HEK293 (cell line): ENCODE measurements at regions not wholly inside any gene's neighbourhood (a gene's known extent, or its start where the extent isn't known, plus 50 kb on each side); places are given as distances from the start of the nearest gene placed in this dataset.

ENCODE experiments used
- CTCF ChIA-PET: fragments of 350-600 bp; formaldehyde crosslinking; extraction: SDS; loops from one replicate; lab custom pipeline; 2021; ENCODE audit warnings: antibody characterized with exemption; lab: Yijun Ruan, JAX
- POLR2A ChIA-PET: fragments of 300-600 bp; formaldehyde crosslinking; extraction: SDS; loops from one replicate; lab custom pipeline; 2020; ENCODE audit warnings: antibody characterized with exemption, inconsistent platforms; lab: Yijun Ruan, JAX
- H3K27ac ChIP-seq: fragments of 200-500 bp; sonication (Bioruptor generic); 2 replicates; pipeline ENCODE4 v1.5.1; 2014; ENCODE audit warnings: low read depth, low read length, control low read depth, inconsistent platforms; ENCODE audit errors: extremely low read depth
- H3K36me3 ChIP-seq, 2 experiments: fragments of 200-500 bp in 1 of 2; sonication (Bioruptor generic) in 1 of 2; 1 replicate in 1 of 2; 2 replicates in 1 of 2; pipeline ENCODE4 v1.5.1; 2014 to 2017; ENCODE audit warnings: inconsistent platforms in 2 of 2, low read length in 2 of 2; ENCODE audit not compliant: control insufficient read depth in 2 of 2, insufficient read depth in 1 of 2
- H3K4me1 ChIP-seq: fragments of 200-500 bp; sonication (Bioruptor generic); 2 replicates; pipeline ENCODE4 v1.5.1; 2014; ENCODE audit warnings: mild to moderate bottlenecking, low read length, inconsistent platforms; ENCODE audit not compliant: control insufficient read depth, insufficient read depth
- H3K4me3 ChIP-seq: 2 replicates; pipeline ENCODE4 v1.5.1; 2011; ENCODE audit warnings: low read depth, mild to moderate bottlenecking, control low read depth, low read length, moderate library complexity
- H3K9me3 ChIP-seq: fragments of 200-500 bp; sonication (Bioruptor generic); 2 replicates; pipeline ENCODE4 v1.5.1; 2014; ENCODE audit warnings: low read depth, low read length, inconsistent platforms; ENCODE audit not compliant: control insufficient read depth, insufficient read depth
- GLIS2 ChIP-seq: fragments of 450-650 bp; formaldehyde crosslinking; IDR thresholded peaks from 2 replicates; pipeline ENCODE4 v1.5.1; 2016; ENCODE audit warnings: missing biosample characterization, missing genetic modification characterization
- PRDM10 ChIP-seq: fragments of 450-650 bp; formaldehyde crosslinking; IDR thresholded peaks from 2 replicates; pipeline ENCODE4 v1.5.1; 2016; ENCODE audit warnings: missing biosample characterization, missing genetic modification characterization
- PRDM6 ChIP-seq: fragments of 450-650 bp; formaldehyde crosslinking; IDR thresholded peaks from 2 replicates; pipeline ENCODE4 v1.5.1; 2017; ENCODE audit warnings: missing biosample characterization, missing genetic modification characterization
- SETDB1 ChIP-seq: IDR thresholded peaks from one replicate; pipeline ENCODE4 v1.6.1; 2017; ENCODE audit warnings: mild to moderate bottlenecking, low read length, moderate library complexity, mixed read lengths; ENCODE audit not compliant: insufficient read length
- YY2 ChIP-seq: fragments of 450-650 bp; formaldehyde crosslinking; IDR thresholded peaks from 2 replicates; pipeline ENCODE4 v1.5.1; 2016; ENCODE audit warnings: missing biosample characterization, missing genetic modification characterization
- ZBTB20 ChIP-seq: fragments of 450-650 bp; formaldehyde crosslinking; IDR thresholded peaks from 2 replicates; pipeline ENCODE4 v1.5.1; 2016; ENCODE audit warnings: missing biosample characterization, missing genetic modification characterization
- ZBTB6 ChIP-seq: fragments of 450-650 bp; formaldehyde crosslinking; IDR thresholded peaks from 2 replicates; pipeline ENCODE4 v1.5.1; 2017; ENCODE audit warnings: missing biosample characterization, missing genetic modification characterization
- ZFP37 ChIP-seq: fragments of 450-650 bp; formaldehyde crosslinking; IDR thresholded peaks from 2 replicates; pipeline ENCODE4 v1.5.1; 2016; ENCODE audit warnings: missing biosample characterization, missing genetic modification characterization
- ZNF155 ChIP-seq: fragments of 450-650 bp; formaldehyde crosslinking; IDR thresholded peaks from 2 replicates; pipeline ENCODE4 v1.5.1; 2016; ENCODE audit warnings: missing biosample characterization, missing genetic modification characterization
- ZNF24 ChIP-seq: fragments of 450-650 bp; formaldehyde crosslinking; IDR thresholded peaks from 2 replicates; pipeline ENCODE4 v1.5.1; 2016; ENCODE audit warnings: missing biosample characterization, missing genetic modification characterization
- ZNF274 ChIP-seq, 2 experiments: fragments of 200-500 bp in 1 of 2; fragments of 450-650 bp in 1 of 2; sonication (Bioruptor generic) in 1 of 2; formaldehyde crosslinking in 1 of 2; IDR thresholded peaks; 2 replicates each; pipeline versions ENCODE4 v1.5.1 to v1.6.1; 2014 to 2016; ENCODE audit warnings: borderline replicate concordance in 1 of 2, inconsistent platforms in 1 of 2, low read length in 1 of 2, missing biosample characterization in 1 of 2, missing genetic modification characterization in 1 of 2
- ZNF335 ChIP-seq: fragments of 450-650 bp; formaldehyde crosslinking; conservative IDR thresholded peaks from 2 replicates; pipeline ENCODE4 v1.5.1; 2016; ENCODE audit warnings: missing biosample characterization, missing genetic modification characterization
- ZNF518A ChIP-seq: fragments of 450-650 bp; formaldehyde crosslinking; conservative IDR thresholded peaks from 2 replicates; pipeline ENCODE4 v1.5.1; 2016; ENCODE audit warnings: low read depth, missing biosample characterization, missing genetic modification characterization
- ZNF600 ChIP-seq: fragments of 450-650 bp; formaldehyde crosslinking; IDR thresholded peaks from 2 replicates; pipeline ENCODE4 v1.5.1; 2016; ENCODE audit warnings: missing biosample characterization, missing genetic modification characterization
- ZNF621 ChIP-seq: fragments of 450-650 bp; formaldehyde crosslinking; IDR thresholded peaks from 2 replicates; pipeline ENCODE4 v1.5.1; 2017; ENCODE audit warnings: missing biosample characterization, missing genetic modification characterization
- ZNF629 ChIP-seq: fragments of 450-650 bp; formaldehyde crosslinking; IDR thresholded peaks from 2 replicates; pipeline ENCODE4 v1.5.1; 2017; ENCODE audit warnings: missing biosample characterization, missing genetic modification characterization
- ZNF701 ChIP-seq: fragments of 450-650 bp; formaldehyde crosslinking; IDR thresholded peaks from 2 replicates; pipeline ENCODE4 v1.5.1; 2016; ENCODE audit warnings: missing biosample characterization, missing genetic modification characterization

GRCh38 chr18:22346953-22347605 is 70.6 kb downstream of the CTAGE1 start (continued):
- TF ChIP-seq GLIS2 (tag by site-specific recombination) = no peak; the same call in 1 of the 2 replicates
- TF ChIP-seq PRDM10 (tag by site-specific recombination) = peak; percentile 97
- no peak for TF ChIP-seq SETDB1
- no peak for TF ChIP-seq YY2
- TF ChIP-seq ZNF24 (tag by site-specific recombination) = no peak
- no peak for TF ChIP-seq ZNF701 (tag by site-specific recombination)
- TF ChIP-seq ZNF518A (tag by site-specific recombination) = no peak
- TF ChIP-seq ZNF629 (tag by site-specific recombination) = 0 out of 2 replicates have a peak, but pooled peaks have one; percentile 25
- TF ChIP-seq ZNF335 = peak; percentile 64
- TF ChIP-seq ZNF274 (IDR thresholded peaks at IDR 0.05; ENCODE audit: low read length) = no peak
- TF ChIP-seq ZNF274 (tag by site-specific recombination; IDR thresholded peaks at IDR 0.05; ENCODE audit: borderline replicate concordance) = no peak
- no peak for TF ChIP-seq ZNF621 (tag by site-specific recombination)
- no peak for TF ChIP-seq ZNF155 (tag by site-specific recombination)
- peak; percentile 74; the same call in 1 of the 2 replicates for TF ChIP-seq ZNF600
- TF ChIP-seq ZBTB6 (tag by site-specific recombination) = no peak
- TF ChIP-seq, all 188 proteins: peak for 18

- POLR2A ChIA-PET = interaction anchor here (0.6 to 1.5 kb wide), 4 partner anchors 172 to 242 kb away, joined by 3 to 5 read pairs (median 4); partner anchors contain the start of gene GATA6
- no peak overlapping the region for H3K4me3 ChIP-seq
- peaks cover 54% of the 10 kb centered on the region for H3K4me1 ChIP-seq
- CTCF ChIA-PET = interaction anchor here (0.7 to 2.1 kb wide), 6 partner anchors 8 to 216 kb away, joined by 3 to 6 read pairs (median 3); no protein-coding TSS in a partner anchor
- H3K36me3 ChIP-seq = no peaks in the 10 kb centered on the region
- no peaks in the 10 kb centered on the region for H3K9me3 ChIP-seq
- peak overlapping the region; percentile 25; the same call in 1 of the 2 replicates for H3K27ac ChIP-seq
- TF ChIP-seq PRDM6 = no peak
- peak; percentile 58 for TF ChIP-seq ZBTB20 (tag by site-specific recombination)
- TF ChIP-seq ZFP37 (tag by site-specific recombination) = peak; percentile 1; the same call in 1 of the 2 replicates
Measured at GRCh38 chr18:22346401-22346952, 71.2 kb downstream of the CTAGE1 start.
